Astrocyte (in vitro differentiated cells and primary cell): ENCODE measurements at regions not wholly inside any gene's neighbourhood (a gene's known extent, or its start where the extent isn't known, plus 50 kb on each side); places are given as distances from the start of the nearest gene placed in this dataset.

Source experiments
- DNase-seq: peaks from one replicate; pipeline ENCODE4 v3.0.0-alpha.2; 2010; ENCODE audit warnings: low read depth
- FAIRE-seq: peaks from 2 replicates; lab custom pipeline; 2011; peaks lifted over from hg19 to GRCh38; lab: Jason Lieb, UNC
- H2AFZ ChIP-seq: 2 replicates; pipeline ENCODE4 v1.6.0; 2012; ENCODE audit warnings: low read depth, low read length, inconsistent platforms
- H3K27ac ChIP-seq: 2 replicates; pipeline ENCODE4 v1.5.1; 2011; ENCODE audit warnings: low read depth, low read length, inconsistent platforms
- H3K27me3 ChIP-seq: 2 replicates; pipeline ENCODE4 v1.6.0; 2011; ENCODE audit warnings: low read length, inconsistent platforms; ENCODE audit not compliant: insufficient read depth
- H3K36me3 ChIP-seq: 2 replicates; pipeline ENCODE4 v1.5.1; 2011; ENCODE audit warnings: low read length, inconsistent platforms; ENCODE audit not compliant: insufficient read depth
- H3K4me1 ChIP-seq: 2 replicates; pipeline ENCODE4 v1.5.1; 2011; ENCODE audit warnings: low read length, inconsistent platforms; ENCODE audit not compliant: insufficient read depth
- H3K4me2 ChIP-seq: 2 replicates; pipeline ENCODE4 v1.6.0; 2012; ENCODE audit warnings: low read length, inconsistent platforms
- H3K4me3 ChIP-seq: 2 replicates; pipeline ENCODE4 v1.5.1; 2011; ENCODE audit warnings: low read depth, mild to moderate bottlenecking, low read length, inconsistent platforms; ENCODE audit not compliant: insufficient read depth
- H3K79me2 ChIP-seq: 2 replicates; pipeline ENCODE4 v1.6.0; 2012; ENCODE audit warnings: mild to moderate bottlenecking, low read length, inconsistent platforms; ENCODE audit not compliant: insufficient read depth
- H3K9ac ChIP-seq: 2 replicates; pipeline ENCODE4 v1.6.0; 2012; ENCODE audit warnings: mild to moderate bottlenecking, low read length, inconsistent platforms
- H3K9me3 ChIP-seq: 2 replicates; pipeline ENCODE4 v1.5.1; 2012; ENCODE audit warnings: low read depth, mild to moderate bottlenecking, low read length, inconsistent platforms; ENCODE audit not compliant: insufficient read depth
- H4K20me1 ChIP-seq: 2 replicates; pipeline ENCODE4 v1.6.0; 2012; ENCODE audit warnings: low read length, inconsistent platforms; ENCODE audit not compliant: insufficient read depth
- H3K27ac Mint-ChIP-seq: one replicate; pipeline ENCODE4 v1.8.0; 2021; ENCODE audit warnings: mild to moderate bottlenecking, mixed read lengths; ENCODE audit not compliant: unreplicated experiment
- H3K27me3 Mint-ChIP-seq: one replicate; pipeline ENCODE4 v1.8.0; 2021; ENCODE audit warnings: low read depth, mixed read lengths; ENCODE audit not compliant: unreplicated experiment
- H3K36me3 Mint-ChIP-seq: one replicate; pipeline ENCODE4 v1.8.0; 2021; ENCODE audit warnings: low read depth, mixed read lengths; ENCODE audit not compliant: unreplicated experiment
- H3K4me1 Mint-ChIP-seq: one replicate; pipeline ENCODE4 v1.8.0; 2021; ENCODE audit warnings: low read depth, mixed read lengths; ENCODE audit not compliant: unreplicated experiment
- H3K4me3 Mint-ChIP-seq: one replicate; pipeline ENCODE4 v1.8.0; 2021; ENCODE audit warnings: mild to moderate bottlenecking, moderate library complexity, mixed read lengths; ENCODE audit not compliant: unreplicated experiment
- H3K9me3 Mint-ChIP-seq: one replicate; pipeline ENCODE4 v1.8.0; 2021; ENCODE audit warnings: mild to moderate bottlenecking, mixed read lengths; ENCODE audit not compliant: unreplicated experiment
- EZH2 ChIP-seq: IDR thresholded peaks from 2 replicates; pipeline ENCODE4 v1.6.1; 2012; ENCODE audit warnings: mild to moderate bottlenecking, low read length, inconsistent platforms; ENCODE audit not compliant: insufficient read depth
- TF ChIP-seq, protein P1 (sequence below): IDR thresholded peaks from 2 replicates; pipeline ENCODE4 v1.5.1; 2011; ENCODE audit warnings: low read depth, mild to moderate bottlenecking, inconsistent platforms, low read length, moderate library complexity; ENCODE audit not compliant: insufficient read depth

DNA sequence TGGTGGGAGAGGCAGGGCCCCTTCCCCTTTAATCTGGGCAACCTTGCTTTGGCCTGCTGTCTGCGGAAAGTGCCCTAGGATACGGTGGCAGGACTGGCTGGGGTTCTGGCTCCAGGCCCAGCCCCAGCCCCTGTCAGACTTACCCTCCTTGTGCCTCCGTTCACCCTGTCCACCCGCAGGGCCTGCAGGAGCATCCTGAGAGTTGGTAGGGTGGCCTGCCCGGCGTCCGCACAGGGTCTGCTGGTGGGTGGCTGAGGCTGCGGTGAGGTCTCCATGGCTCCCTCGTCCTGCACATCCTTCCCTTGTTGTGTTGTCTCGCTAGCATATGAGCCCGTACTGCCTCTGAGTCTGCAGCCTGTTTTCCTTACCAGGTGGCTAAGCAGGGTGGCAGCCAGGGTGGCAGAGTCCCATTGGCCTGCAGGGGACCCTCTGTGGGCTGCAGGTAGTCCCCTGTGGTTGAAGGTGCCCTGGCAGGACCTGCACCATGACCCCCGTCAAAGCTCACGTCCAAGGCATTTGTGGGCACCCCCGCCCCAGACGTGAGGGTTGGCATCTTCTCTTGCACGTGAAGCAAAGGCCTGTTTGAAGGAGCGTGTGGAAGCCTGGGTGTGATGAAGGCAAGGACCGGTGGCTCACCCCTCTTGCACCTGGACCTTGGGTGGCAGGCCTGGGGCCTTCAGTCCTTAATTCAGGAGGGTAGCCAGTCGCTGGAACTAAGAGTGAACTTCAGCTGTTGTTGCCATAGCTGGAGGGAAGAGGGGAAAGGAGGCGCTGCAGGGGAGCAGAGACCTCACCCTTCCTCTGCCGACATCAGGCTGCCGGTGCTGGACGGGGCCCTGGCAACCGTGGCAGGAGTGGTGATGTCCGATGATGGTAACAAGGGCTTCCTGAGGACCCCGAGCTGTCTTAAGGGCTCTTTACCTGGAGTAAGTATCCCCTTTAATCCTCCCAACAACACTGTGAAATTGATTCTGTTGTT is 293.7 kb downstream of the SEC14L1 start:
- Mint-ChIP-seq H3K9me3 (no peaks in the 10 kb centered on the region), H3K4me1 (peaks cover 45% of the 10 kb centered on the region), H3K36me3 (peaks cover 2% of the 10 kb centered on the region), H3K27me3 (no peaks in the 10 kb centered on the region), H3K27ac (no peak overlapping the region), H3K4me3 (no peak overlapping the region)
- H4K20me1 ChIP-seq = peaks cover 76% of the 10 kb centered on the region
- peak overlapping the region; percentile 35 for H3K27ac ChIP-seq
- H2AFZ ChIP-seq = no peak overlapping the region
- TF ChIP-seq EZH2 = no peak
- TF ChIP-seq, protein P1, sequence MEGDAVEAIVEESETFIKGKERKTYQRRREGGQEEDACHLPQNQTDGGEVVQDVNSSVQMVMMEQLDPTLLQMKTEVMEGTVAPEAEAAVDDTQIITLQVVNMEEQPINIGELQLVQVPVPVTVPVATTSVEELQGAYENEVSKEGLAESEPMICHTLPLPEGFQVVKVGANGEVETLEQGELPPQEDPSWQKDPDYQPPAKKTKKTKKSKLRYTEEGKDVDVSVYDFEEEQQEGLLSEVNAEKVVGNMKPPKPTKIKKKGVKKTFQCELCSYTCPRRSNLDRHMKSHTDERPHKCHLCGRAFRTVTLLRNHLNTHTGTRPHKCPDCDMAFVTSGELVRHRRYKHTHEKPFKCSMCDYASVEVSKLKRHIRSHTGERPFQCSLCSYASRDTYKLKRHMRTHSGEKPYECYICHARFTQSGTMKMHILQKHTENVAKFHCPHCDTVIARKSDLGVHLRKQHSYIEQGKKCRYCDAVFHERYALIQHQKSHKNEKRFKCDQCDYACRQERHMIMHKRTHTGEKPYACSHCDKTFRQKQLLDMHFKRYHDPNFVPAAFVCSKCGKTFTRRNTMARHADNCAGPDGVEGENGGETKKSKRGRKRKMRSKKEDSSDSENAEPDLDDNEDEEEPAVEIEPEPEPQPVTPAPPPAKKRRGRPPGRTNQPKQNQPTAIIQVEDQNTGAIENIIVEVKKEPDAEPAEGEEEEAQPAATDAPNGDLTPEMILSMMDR = no peak
- no peaks in the 10 kb centered on the region for H3K27me3 ChIP-seq
- H3K9ac ChIP-seq = peak overlapping the region; percentile 54
- H3K4me2 ChIP-seq = peak overlapping the region; percentile 69
- H3K9me3 ChIP-seq = no peaks in the 10 kb centered on the region
- H3K4me3 ChIP-seq = no peak overlapping the region
- H3K79me2 ChIP-seq = peaks cover 95% of the 10 kb centered on the region
- H3K4me1 ChIP-seq = peaks cover 65% of the 10 kb centered on the region
- DNase-seq = no peak
- FAIRE-seq = no peak
- H3K36me3 ChIP-seq = no peaks in the 10 kb centered on the region

DNA sequence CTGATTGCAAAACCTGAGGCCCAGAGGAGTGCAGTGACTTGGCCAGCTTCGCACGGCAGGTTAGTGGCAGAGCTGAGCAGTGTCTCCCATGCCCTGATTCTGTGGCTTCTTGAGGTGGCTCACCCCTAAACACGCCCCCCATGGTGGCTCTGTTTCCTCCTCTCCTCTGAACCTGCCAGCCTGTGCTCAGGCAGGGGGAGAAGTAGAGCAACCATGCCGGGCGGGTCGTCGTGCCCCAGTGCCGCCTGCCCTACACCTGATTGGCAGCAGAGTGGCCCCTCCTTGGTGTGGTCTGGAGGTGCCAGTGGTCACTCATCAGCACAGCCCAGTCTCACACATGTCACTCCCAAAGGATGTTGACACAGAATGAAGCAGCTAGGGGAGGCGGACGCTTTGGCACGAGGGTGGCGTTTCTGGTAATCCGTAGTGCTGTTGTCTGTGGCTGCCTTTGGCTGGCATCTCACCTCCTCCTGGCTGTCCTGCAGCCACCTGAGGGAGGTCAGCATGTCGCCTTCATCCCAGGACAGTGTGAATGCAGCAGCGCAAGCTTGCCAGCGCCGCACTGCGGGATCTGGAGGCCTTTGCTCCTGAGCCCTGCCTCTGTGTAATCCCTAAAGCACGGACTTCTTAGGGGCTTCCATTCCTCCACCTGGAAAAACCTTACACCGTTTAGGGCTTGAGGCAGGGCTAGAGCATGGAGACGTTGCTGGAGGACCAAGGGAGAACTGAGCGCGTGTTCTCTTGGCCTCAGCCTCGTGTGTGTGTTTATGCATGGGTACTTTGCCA is 294.7 kb downstream of the SEC14L1 start:
- Histone ChIP-seq H3K4me1 (peaks cover 56% of the 10 kb centered on the region), H3K36me3 (no peaks in the 10 kb centered on the region), H3K9me3 (no peaks in the 10 kb centered on the region), H3K79me2 (peaks cover 97% of the 10 kb centered on the region), H4K20me1 (peaks cover 81% of the 10 kb centered on the region), H3K9ac (peak overlapping the region; percentile 7), H3K4me3 (no peak overlapping the region), H3K27me3 (no peaks in the 10 kb centered on the region), H2AFZ (no peak overlapping the region), H3K27ac (no peak overlapping the region), H3K4me2 (peak overlapping the region; percentile 68)
- H3K4me3 Mint-ChIP-seq = peak overlapping the region; percentile 14
- H3K9me3 Mint-ChIP-seq = no peaks in the 10 kb centered on the region
- peaks cover 36% of the 10 kb centered on the region for H3K4me1 Mint-ChIP-seq
- DNase-seq (no peak), FAIRE-seq (no peak)
- H3K27ac Mint-ChIP-seq = no peak overlapping the region
- peaks cover 2% of the 10 kb centered on the region for H3K36me3 Mint-ChIP-seq
- no peaks in the 10 kb centered on the region for H3K27me3 Mint-ChIP-seq
- TF ChIP-seq, protein P1 = no peak
- TF ChIP-seq EZH2 = no peak
